GM18873 (cell line): ENCODE measurements at regions not wholly inside any gene's neighbourhood (a gene's known extent, or its start where the extent isn't known, plus 50 kb on each side); places are given as distances from the start of the nearest gene placed in this dataset.
"Not testable (repeated sequence)": the region's sequence is repeated elsewhere in the genome, so short reads cannot be mapped to it uniquely, and the experiment has no call there.

Experiments used
- ATAC-seq: cut with Tn5 transposase; IDR thresholded peaks from one replicate; pipeline ENCODE4 v1.9.1; 2021; ENCODE audit warnings: mild to moderate bottlenecking, moderate library complexity, moderate number of reproducible peaks; ENCODE audit not compliant: unreplicated experiment, low FRiP score

GRCh38 chr7:135872861-135873260 lies 104.3 kb downstream of the MTPN start:
- not testable (repeated sequence) for ATAC-seq

DNA sequence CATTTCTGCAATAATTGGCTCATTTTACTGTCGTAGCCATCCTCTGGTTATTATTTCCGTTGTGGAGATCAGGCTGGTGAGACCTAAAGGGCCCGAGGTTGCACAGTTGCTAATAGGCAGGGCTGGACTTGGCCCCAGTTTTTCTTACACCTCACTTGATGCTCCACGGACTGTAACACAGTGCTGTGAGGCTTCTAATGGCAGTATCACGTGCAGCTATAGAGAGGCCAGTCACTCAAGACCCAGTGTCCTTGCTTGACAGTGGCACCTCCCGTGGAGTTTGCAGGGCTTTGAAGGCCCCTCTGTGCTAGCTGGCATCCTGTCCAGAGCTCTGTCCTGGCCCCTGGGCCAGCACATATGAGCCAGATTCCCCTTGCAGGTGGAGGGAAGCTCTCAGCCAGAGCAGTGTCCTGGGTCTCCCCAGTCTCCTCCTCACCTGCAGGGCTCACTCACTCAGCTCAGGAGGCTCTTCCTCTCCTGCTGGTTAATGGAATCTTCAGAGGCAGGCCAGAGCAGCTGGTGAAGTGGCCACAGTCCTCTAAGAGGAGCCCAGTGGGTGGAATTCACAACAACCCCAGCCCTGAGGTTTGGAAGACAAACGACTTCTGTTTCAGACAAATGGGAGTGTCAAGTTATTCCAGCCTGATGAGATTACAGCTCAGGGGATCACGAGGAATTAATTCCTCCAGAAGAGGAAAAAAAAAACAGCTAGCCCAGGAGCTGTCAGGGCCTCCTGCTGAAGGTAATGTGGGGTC lies 114.2 kb upstream of the FAM180A start:
- ATAC-seq: no peak

DNA sequence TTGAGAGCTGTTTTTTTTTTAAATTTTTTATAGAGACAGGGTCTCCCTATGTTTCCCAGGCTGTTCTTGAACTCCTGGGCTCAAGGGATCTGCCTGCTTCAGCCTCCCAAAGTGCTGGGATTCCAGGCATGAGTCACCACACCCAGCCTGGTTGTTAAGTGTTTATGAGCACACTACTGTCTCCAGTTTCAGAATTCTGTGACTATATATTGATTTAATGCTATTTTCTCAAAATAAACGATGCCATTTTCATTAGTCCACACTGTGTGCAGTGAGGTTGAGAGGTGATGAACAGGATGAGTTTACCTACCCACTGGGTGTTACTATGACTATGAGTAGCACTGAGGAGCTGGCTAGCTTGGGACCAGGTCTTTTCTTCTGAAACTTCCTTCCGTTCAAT lies 110.9 kb upstream of the FAM180A start:
- no peak for ATAC-seq

DNA sequence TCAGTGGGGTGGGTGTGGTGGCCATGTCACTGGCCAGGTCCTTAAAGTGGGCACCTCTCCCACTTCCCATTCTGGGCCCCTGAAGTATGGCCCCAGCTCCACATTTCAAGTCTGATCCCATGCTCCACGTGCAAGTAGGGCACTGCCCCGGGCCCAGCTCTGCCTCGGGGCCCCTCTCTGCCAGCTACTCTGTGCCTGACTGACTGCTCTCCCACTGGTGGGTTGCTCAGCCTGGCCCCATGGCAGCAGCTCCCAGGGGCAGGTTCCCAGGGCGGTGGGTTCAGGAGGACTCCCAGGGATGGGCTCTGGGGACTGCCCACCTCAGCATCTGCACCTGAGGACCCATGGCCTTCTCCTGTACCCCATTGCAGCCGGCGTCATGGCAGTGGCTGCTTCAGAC lies 110.2 kb upstream of the FAM180A start:
- ATAC-seq: no peak

- ATAC-seq: no peak
Observed at GRCh38 chr7:135858379-135858778, 109.8 kb upstream of the FAM180A start.

GRCh38 chr7:135857519-135858274 lies 109.1 kb upstream of the FAM180A start:
- ATAC-seq: no peak

GRCh38 chr7:135856356-135857144 lies 107.9 kb upstream of the FAM180A start:
- no peak for ATAC-seq

GRCh38 chr7:135855846-135856245 lies 107.2 kb upstream of the FAM180A start:
- no peak for ATAC-seq

DNA sequence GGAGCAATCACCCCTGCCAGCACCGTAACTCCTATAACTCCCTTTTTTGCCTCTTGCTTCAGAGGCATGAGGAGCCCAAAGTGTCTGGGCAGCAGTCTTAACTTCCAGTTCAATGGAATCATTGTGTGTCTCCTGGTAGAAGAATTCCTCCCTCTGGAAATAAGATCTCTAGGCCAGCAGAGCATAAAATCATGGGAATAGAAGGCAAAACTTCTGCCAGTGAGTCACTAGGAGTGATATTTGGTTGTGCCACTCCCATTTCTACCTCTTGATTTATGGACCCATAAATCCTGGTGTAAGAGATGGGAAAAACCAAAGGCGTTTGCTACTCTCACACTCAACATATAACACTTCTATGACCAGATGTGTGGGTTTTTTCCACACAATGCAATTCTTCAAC lies 104.9 kb upstream of the FAM180A start:
- no peak for ATAC-seq

DNA sequence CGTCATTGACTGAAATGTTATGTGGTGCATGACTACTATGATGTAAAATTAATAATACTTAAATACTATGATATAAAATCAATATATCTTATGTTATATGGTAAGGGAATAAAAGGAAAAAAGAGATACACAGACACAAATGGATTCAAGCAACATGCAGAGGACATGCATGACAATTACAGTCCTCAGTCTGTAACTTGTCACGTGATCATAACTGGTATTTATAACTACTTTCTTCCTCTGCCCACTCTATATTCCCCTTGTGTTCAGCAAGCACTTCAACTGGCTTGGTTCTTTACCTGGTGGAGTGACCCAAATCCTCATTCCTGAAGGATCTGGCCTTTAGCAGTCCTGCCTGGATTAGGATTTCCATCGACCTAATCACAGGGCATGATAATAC lies 104.4 kb upstream of the FAM180A start:
- ATAC-seq: no peak

- ATAC-seq: no peak
Observed at GRCh38 chr7:135847242-135847641, 98.6 kb upstream of the FAM180A start.

DNA sequence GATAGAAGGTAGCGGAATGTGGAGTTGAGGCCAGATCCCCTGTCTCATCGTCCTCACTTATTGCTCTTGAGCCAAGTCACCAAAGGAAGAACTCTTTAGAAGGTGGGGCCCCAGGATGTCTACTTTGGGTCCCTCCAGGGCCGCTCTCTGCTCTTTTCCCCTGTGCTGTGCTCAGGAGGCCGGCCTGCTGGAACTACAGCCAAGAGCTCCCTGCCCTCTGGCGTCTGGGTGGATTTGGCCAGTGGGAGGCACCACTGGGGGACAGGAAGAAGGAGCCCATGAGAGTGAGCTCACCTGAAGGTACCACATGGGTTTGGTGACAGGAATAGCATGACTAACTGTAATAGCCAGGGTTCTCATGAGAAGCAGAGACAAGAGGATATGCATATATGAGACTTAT lies 97.7 kb upstream of the FAM180A start:
- no peak for ATAC-seq

DNA sequence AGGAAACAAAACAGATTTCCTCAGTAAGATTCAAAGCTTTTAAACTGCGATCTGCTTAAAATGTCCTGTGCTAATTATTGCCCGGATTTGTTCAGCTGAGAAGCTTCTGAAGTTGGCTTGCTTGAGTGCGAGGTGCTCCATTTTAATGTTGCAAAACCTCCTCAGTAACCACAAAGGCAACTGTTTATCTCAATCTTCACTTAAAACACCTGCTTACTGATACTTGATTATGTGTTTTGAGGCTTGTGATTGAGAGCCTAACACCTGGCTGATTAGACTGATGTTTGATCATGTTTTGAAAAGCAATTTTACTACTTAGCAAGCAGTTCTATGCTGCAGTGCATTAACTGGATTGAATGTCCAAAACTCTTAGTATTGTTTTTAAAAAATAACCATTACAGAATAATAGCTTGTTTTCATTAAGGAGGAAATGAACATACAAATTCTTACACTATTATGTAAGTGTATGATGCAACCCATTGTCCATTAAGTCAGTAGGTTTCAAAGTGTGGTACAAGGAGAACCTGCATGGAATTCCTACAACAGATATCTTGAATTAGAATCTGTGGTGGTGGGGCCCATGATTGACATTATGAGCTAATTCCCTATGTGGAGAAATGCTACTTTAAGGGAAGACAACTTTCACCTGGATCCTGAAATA lies 96.9 kb upstream of the FAM180A start:
- no peak for ATAC-seq

GRCh38 chr7:135844903-135845302 lies 96.3 kb upstream of the FAM180A start:
- no peak for ATAC-seq

GRCh38 chr7:135843214-135843613 lies 94.6 kb upstream of the FAM180A start:
- ATAC-seq: peak; percentile 96

GRCh38 chr7:135842446-135843179 lies 94.0 kb upstream of the FAM180A start:
- no peak for ATAC-seq

DNA sequence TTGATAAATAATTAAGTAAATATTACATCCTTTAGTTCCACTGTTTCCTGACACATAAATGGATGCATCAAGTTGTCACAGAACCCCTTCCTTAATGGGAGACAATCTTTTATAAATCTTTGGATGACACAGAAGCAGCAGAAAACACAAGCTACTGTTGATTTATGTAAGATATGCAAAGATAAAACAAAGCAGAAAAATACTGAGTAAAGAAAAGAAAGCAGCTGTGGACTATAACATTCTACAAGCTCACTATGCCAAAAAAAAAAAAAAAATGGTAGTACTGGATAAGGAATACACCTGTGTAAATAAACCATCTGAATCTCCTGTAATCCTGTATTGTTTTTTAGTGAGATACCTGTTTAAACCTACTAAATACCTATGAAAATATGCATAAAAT lies 92.0 kb upstream of the FAM180A start:
- ATAC-seq: no peak

- ATAC-seq: no peak
Observed at GRCh38 chr7:135837675-135838074, 89.1 kb upstream of the FAM180A start.

- ATAC-seq: no peak
Observed at GRCh38 chr7:135834266-135834665, 85.7 kb upstream of the FAM180A start.

DNA sequence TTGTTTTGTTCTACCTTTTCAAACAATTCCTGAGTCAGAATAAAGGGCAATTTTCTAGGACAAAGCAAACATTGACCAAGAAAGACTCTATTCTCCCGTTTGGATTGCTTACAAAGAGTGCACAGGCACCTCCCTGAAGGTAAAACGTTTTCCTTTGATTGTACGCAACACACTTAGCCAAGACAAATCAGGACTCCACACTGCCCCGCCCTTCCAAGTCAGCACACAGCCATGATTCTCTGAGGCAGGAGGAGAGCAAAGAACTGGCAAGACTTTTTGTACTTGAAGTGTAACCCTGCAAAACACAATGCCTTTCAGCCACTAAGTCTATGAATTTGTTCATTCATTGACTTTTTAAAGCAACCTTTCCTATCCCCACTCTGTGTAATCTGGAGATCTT lies 85.0 kb upstream of the FAM180A start:
- ATAC-seq: no peak
